Fibroblast of lung (primary cell): ENCODE measurements at regions not wholly inside any gene's neighbourhood (a gene's known extent, or its start where the extent isn't known, plus 50 kb on each side); places are given as distances from the start of the nearest gene placed in this dataset.

Experiments used
- DNase-seq, 2 donors: peaks; one replicate each; pipeline versions ENCODE4 v3.0.0 to v3.0.0-alpha.2; 2010; ENCODE audit warnings: low read depth in 2 of 2
- H2AFZ ChIP-seq: 2 replicates; pipeline ENCODE4 v1.5.1; 2012; ENCODE audit warnings: low read length, control low read depth, inconsistent platforms
- H3K27ac ChIP-seq: 2 replicates; pipeline ENCODE4 v1.5.1; 2011; ENCODE audit warnings: low read length, control low read depth; ENCODE audit not compliant: insufficient read depth
- H3K27me3 ChIP-seq: 2 replicates; pipeline ENCODE4 v1.5.1; 2011; ENCODE audit warnings: mild to moderate bottlenecking, low read length; ENCODE audit not compliant: control insufficient read depth, insufficient read depth
- H3K36me3 ChIP-seq: 2 replicates; pipeline ENCODE4 v1.5.1; 2011; ENCODE audit warnings: low read length; ENCODE audit not compliant: control insufficient read depth, insufficient read depth
- H3K4me1 ChIP-seq: 2 replicates; pipeline ENCODE4 v1.5.1; 2011; ENCODE audit warnings: low read length; ENCODE audit not compliant: control insufficient read depth, insufficient read depth; ENCODE audit errors: extremely low read depth
- H3K4me2 ChIP-seq: 2 replicates; pipeline ENCODE4 v1.5.1; 2011; ENCODE audit warnings: low read length, control low read depth; ENCODE audit not compliant: insufficient read depth; ENCODE audit errors: extremely low read depth
- H3K4me3 ChIP-seq, 4 experiments: fragments of 200-600 bp in 1 of 4; sonication (generic) in 1 of 4; replicated peaks in 1 of 4; 2 replicates each; pipeline ENCODE4 v1.5.1; 2011 to 2016; ENCODE audit warnings: low read length in 4 of 4, low read depth in 3 of 4, mild to moderate bottlenecking in 3 of 4, control low read depth in 2 of 4, inconsistent platforms in 1 of 4, mixed read lengths in 1 of 4; ENCODE audit not compliant: insufficient read depth in 1 of 4; ENCODE audit errors: control extremely low read depth in 1 of 4
- H3K79me2 ChIP-seq: 2 replicates; pipeline ENCODE4 v1.5.1; 2012; ENCODE audit warnings: mild to moderate bottlenecking, low read length, inconsistent platforms; ENCODE audit not compliant: control insufficient read depth, insufficient read depth
- H3K9ac ChIP-seq: 2 replicates; pipeline ENCODE4 v1.5.1; 2011; ENCODE audit warnings: mild to moderate bottlenecking, low read length, control low read depth; ENCODE audit not compliant: insufficient read depth
- H3K9me3 ChIP-seq: 2 replicates; pipeline ENCODE4 v1.5.1; 2012; ENCODE audit warnings: low read depth, low read length; ENCODE audit not compliant: control insufficient read depth, insufficient read depth
- H4K20me1 ChIP-seq: 2 replicates; pipeline ENCODE4 v1.5.1; 2011; ENCODE audit warnings: low read length; ENCODE audit not compliant: control insufficient read depth, insufficient read depth; ENCODE audit errors: extremely low read depth
- EZH2 ChIP-seq: IDR thresholded peaks from 2 replicates; pipeline ENCODE4 v1.5.1; 2012; ENCODE audit warnings: low read length, control low read depth, mild to moderate bottlenecking; ENCODE audit errors: missing control alignments
- TF ChIP-seq, protein P1 (sequence below), 2 donors: IDR thresholded peaks in 1 of 2; conservative IDR thresholded peaks in 1 of 2; 1 replicate in 1 of 2; 2 replicates in 1 of 2; pipeline ENCODE4 v1.5.1; 2011 to 2012; ENCODE audit warnings: low read length in 2 of 2, control low read depth in 1 of 2, inconsistent platforms in 1 of 2, low read depth in 1 of 2, mild to moderate bottlenecking in 1 of 2

DNA sequence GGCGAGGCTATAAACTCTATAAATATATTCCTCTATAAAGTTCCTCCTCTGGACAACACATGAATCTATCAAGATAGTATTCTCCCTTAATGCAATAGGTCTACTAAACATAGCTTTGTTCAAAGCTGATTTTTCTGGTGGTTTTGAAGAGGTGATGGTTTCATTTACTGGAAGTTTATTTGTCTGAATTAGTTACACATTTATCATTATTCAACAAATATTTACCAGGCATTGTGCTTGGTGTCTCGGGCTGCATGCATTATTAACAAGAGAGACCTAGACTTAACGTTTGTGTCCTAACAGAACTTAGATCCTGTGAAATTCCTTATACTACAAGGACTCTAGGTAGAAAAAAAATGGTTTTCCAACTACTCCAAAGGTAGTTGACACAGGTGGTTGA is 511.4 kb upstream of the B3GALT2 start:
- H4K20me1 ChIP-seq, result no peaks in the 10 kb centered on the region
- no peaks in the 10 kb centered on the region for H3K9me3 ChIP-seq
- no peak overlapping the region for H2AFZ ChIP-seq
- H3K9ac ChIP-seq, result no peak overlapping the region
- no peaks in the 10 kb centered on the region for H3K4me1 ChIP-seq
- H3K4me2 ChIP-seq, result no peak overlapping the region
- H3K36me3 ChIP-seq, result no peaks in the 10 kb centered on the region
- no peak for DNase-seq
- H3K79me2 ChIP-seq, result no peaks in the 10 kb centered on the region
- H3K4me3 ChIP-seq, result no peak overlapping the region
- H3K27ac ChIP-seq, result no peak overlapping the region
- TF ChIP-seq EZH2, result no peak
- TF ChIP-seq, protein P1, sequence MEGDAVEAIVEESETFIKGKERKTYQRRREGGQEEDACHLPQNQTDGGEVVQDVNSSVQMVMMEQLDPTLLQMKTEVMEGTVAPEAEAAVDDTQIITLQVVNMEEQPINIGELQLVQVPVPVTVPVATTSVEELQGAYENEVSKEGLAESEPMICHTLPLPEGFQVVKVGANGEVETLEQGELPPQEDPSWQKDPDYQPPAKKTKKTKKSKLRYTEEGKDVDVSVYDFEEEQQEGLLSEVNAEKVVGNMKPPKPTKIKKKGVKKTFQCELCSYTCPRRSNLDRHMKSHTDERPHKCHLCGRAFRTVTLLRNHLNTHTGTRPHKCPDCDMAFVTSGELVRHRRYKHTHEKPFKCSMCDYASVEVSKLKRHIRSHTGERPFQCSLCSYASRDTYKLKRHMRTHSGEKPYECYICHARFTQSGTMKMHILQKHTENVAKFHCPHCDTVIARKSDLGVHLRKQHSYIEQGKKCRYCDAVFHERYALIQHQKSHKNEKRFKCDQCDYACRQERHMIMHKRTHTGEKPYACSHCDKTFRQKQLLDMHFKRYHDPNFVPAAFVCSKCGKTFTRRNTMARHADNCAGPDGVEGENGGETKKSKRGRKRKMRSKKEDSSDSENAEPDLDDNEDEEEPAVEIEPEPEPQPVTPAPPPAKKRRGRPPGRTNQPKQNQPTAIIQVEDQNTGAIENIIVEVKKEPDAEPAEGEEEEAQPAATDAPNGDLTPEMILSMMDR (conservative IDR thresholded peaks at IDR 0.05 in 1 of 2, IDR thresholded peaks at IDR 0.05 in 1 of 2; ENCODE audit: low read depth in 1 of 2, low read length in 2 of 2), result no peak
- no peaks in the 10 kb centered on the region for H3K27me3 ChIP-seq

DNA sequence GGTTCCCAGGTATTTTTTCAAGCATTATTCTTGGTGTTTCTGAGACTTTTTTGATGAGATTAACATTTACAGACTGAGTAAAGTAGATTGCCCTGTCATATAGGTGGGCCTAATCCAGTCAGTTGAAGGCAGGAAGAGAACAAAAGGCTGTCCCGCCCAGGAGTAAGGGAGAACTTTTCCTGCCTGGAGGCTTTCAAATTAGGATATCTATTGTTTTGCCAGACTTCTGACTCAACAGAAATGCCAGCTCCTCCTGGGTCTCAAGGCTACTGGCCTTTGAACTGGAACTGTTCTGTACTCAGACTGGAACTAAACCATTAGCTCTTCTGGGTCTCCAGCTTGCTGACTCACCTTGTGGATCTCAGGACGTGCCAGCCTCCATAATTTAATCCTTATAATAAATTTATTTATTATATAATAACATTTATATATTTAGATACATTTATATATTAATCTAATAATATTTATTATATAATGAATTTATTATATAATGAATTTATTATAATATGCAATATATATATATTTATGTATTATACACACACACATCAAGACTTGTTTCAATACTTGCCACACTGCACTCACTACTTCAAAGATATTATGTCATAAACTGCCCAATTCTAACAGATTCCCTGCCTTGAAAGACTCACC is 510.8 kb upstream of the B3GALT2 start:
- Histone ChIP-seq H3K4me3 (no peak overlapping the region), H3K36me3 (no peaks in the 10 kb centered on the region), H3K9me3 (no peaks in the 10 kb centered on the region), H3K4me1 (no peaks in the 10 kb centered on the region), H3K4me2 (no peak overlapping the region), H3K9ac (no peak overlapping the region), H2AFZ (no peak overlapping the region), H3K27ac (no peak overlapping the region), H3K79me2 (no peaks in the 10 kb centered on the region), H4K20me1 (no peaks in the 10 kb centered on the region), H3K27me3 (no peaks in the 10 kb centered on the region)
- DNase-seq, result no peak
- TF ChIP-seq, protein P1 (conservative IDR thresholded peaks at IDR 0.05 in 1 of 2, IDR thresholded peaks at IDR 0.05 in 1 of 2; ENCODE audit: low read depth in 1 of 2, low read length in 2 of 2), result no peak

DNA sequence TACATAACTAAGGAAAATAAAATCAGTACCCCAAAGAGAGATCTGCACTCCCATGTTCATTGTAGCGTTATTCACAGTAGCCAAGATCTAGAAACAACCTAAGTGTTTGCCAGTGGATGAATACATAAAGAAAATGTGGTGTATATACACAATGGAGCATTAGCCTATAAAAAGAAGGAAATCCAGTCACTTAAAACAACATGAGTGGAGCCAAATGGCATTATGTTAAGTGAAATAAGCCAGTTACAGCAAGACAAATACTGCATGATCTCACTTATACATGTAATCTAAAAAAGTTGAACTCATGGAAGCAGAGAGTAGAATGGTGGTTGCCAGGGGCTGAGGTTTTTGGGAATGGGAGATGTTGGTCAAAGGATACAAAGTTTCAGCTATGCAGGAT is 508.3 kb upstream of the B3GALT2 start:
- DNase-seq, result no peak
- H3K4me1 ChIP-seq, result no peaks in the 10 kb centered on the region
- no peak overlapping the region for H3K9ac ChIP-seq
- TF ChIP-seq, protein P1 (conservative IDR thresholded peaks at IDR 0.05 in 1 of 2, IDR thresholded peaks at IDR 0.05 in 1 of 2; ENCODE audit: low read depth in 1 of 2, low read length in 2 of 2), result no peak
- no peak for TF ChIP-seq EZH2
- no peak overlapping the region for H2AFZ ChIP-seq
- H3K4me2 ChIP-seq, result no peak overlapping the region
- no peaks in the 10 kb centered on the region for H3K9me3 ChIP-seq
- no peak overlapping the region for H3K4me3 ChIP-seq
- no peak overlapping the region for H3K27ac ChIP-seq
- no peaks in the 10 kb centered on the region for H3K36me3 ChIP-seq
- H3K27me3 ChIP-seq, result no peaks in the 10 kb centered on the region
- H3K79me2 ChIP-seq, result no peaks in the 10 kb centered on the region
- H4K20me1 ChIP-seq, result no peaks in the 10 kb centered on the region
